Hepatocyte (in vitro differentiated cells): ENCODE measurements at regions not wholly inside any gene's neighbourhood (a gene's known extent, or its start where the extent isn't known, plus 50 kb on each side); places are given as distances from the start of the nearest gene placed in this dataset.

Experiments
- DNase-seq: peaks from one replicate; pipeline ENCODE4 v3.0.0-alpha.2; 2016; ENCODE audit warnings: low spot score
- H2AFZ ChIP-seq: fragments of 200-600 bp; sonication (generic); 2 replicates; pipeline ENCODE4 v1.6.0; 2016; ENCODE audit warnings: antibody characterized with exemption, mild to moderate bottlenecking
- H3K27ac ChIP-seq: fragments of 200-600 bp; sonication (generic); 2 replicates; pipeline ENCODE4 v1.5.1; 2016; ENCODE audit warnings: mild to moderate bottlenecking
- H3K27me3 ChIP-seq: fragments of 200-600 bp; sonication (generic); 2 replicates; pipeline ENCODE4 v1.6.1; 2016
- H3K36me3 ChIP-seq: fragments of 200-600 bp; sonication (generic); replicated peaks from 2 replicates; pipeline ENCODE4 v1.5.1; 2016; ENCODE audit warnings: low read depth; ENCODE audit not compliant: insufficient read depth
- H3K4me1 ChIP-seq: fragments of 200-600 bp; sonication (generic); 2 replicates; pipeline ENCODE4 v1.5.1; 2016; ENCODE audit warnings: mild to moderate bottlenecking, moderate library complexity; ENCODE audit not compliant: insufficient read depth
- H3K4me2 ChIP-seq: fragments of 200-600 bp; sonication (generic); 2 replicates; pipeline ENCODE4 v1.6.0; 2016
- H3K4me3 ChIP-seq: fragments of 200-600 bp; sonication (generic); 2 replicates; pipeline ENCODE4 v1.5.1; 2016; ENCODE audit warnings: mild to moderate bottlenecking
- H3K79me2 ChIP-seq: fragments of 200-600 bp; sonication (generic); 2 replicates; pipeline ENCODE4 v1.6.0; 2017; ENCODE audit warnings: mild to moderate bottlenecking
- H3K9me2 ChIP-seq: fragments of 200-600 bp; sonication (generic); replicated peaks from 2 replicates; pipeline ENCODE4 v1.6.0; 2017; ENCODE audit warnings: mild to moderate bottlenecking; ENCODE audit not compliant: insufficient read depth
- H3K9me3 ChIP-seq: fragments of 200-600 bp; sonication (generic); 2 replicates; pipeline ENCODE4 v1.5.1; 2016; ENCODE audit warnings: low read depth, mild to moderate bottlenecking
- H4K20me1 ChIP-seq: fragments of 200-600 bp; sonication (generic); 2 replicates; pipeline ENCODE4 v1.6.0; 2016; ENCODE audit warnings: mild to moderate bottlenecking; ENCODE audit not compliant: insufficient read depth, poor library complexity, severe bottlenecking
- EZH2 ChIP-seq: fragments of 200-600 bp; sonication (generic); IDR thresholded peaks from 2 replicates; pipeline ENCODE4 v1.6.1; 2016; ENCODE audit warnings: antibody characterized with exemption, mild to moderate bottlenecking, borderline replicate concordance
- EZH2phosphoT487 ChIP-seq: fragments of 200-600 bp; sonication (generic); IDR thresholded peaks from one replicate; pipeline ENCODE4 v1.6.1; 2018; ENCODE audit warnings: antibody characterized with exemption, mild to moderate bottlenecking, low read depth, moderate library complexity; ENCODE audit not compliant: unreplicated experiment, severe bottlenecking
- WGBS: methylation state at CpG from one replicate; pipeline ENCODE4 v1.1.6; 2016; ENCODE audit warnings: low lambda C conversion rate; ENCODE audit errors: missing lambda C conversion rate; 5-methylcytosine and 5-hydroxymethylcytosine counted together
- TF ChIP-seq, protein P1 (sequence below): fragments of 200-600 bp; sonication (generic); IDR thresholded peaks from 2 replicates; pipeline ENCODE4 v1.5.1; 2016; ENCODE audit warnings: antibody characterized with exemption, mild to moderate bottlenecking; ENCODE audit not compliant: poor library complexity

DNA sequence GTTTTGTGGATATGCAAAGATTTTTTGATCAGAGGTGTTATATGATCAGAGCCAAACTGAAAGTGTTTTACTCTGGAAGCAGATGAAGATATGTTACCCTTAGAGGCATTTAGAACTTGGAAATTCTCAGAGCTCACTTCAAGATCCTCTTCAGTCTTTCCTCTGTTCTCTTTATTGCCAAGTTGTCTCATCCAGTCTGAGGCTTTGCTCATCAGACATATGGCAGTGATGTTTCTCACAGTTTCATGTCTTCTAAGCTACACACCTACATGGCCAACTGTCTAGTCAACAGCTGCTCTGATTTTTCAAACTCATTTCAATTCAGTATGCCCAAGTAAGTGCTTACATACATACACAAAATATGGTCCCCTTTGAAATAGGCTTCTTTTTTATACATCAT is 1504.3 kb upstream of the PIK3C3 start:
- no peaks in the 10 kb centered on the region for H3K9me3 ChIP-seq
- TF ChIP-seq, protein P1, sequence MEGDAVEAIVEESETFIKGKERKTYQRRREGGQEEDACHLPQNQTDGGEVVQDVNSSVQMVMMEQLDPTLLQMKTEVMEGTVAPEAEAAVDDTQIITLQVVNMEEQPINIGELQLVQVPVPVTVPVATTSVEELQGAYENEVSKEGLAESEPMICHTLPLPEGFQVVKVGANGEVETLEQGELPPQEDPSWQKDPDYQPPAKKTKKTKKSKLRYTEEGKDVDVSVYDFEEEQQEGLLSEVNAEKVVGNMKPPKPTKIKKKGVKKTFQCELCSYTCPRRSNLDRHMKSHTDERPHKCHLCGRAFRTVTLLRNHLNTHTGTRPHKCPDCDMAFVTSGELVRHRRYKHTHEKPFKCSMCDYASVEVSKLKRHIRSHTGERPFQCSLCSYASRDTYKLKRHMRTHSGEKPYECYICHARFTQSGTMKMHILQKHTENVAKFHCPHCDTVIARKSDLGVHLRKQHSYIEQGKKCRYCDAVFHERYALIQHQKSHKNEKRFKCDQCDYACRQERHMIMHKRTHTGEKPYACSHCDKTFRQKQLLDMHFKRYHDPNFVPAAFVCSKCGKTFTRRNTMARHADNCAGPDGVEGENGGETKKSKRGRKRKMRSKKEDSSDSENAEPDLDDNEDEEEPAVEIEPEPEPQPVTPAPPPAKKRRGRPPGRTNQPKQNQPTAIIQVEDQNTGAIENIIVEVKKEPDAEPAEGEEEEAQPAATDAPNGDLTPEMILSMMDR, result no peak
- TF ChIP-seq EZH2phosphoT487, result no peak
- TF ChIP-seq EZH2, result no peak

DNA sequence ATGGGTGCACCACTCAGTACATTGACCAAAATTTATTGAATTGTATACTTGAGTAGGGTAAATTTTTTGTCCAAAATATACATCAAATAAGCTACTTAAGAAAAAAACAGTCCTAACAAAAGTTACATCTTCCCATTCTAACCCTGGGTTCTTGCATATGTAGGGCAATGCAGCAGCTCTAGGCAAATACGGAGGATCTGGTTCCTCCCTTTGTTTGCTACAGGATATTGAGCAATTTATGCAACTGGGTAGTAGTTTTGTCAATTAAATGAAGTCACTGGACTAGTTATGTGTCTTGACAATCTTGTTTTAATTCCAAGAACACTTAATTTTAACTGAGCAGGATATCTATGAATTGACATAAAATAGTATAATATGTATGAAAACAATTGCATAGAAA is 1507.2 kb upstream of the PIK3C3 start:
- Histone ChIP-seq H3K27me3 (no peaks in the 10 kb centered on the region), H3K9me2 (no peaks in the 10 kb centered on the region), H3K9me3 (no peaks in the 10 kb centered on the region), H4K20me1 (no peaks in the 10 kb centered on the region), H3K4me3 (no peak overlapping the region), H3K27ac (no peak overlapping the region), H3K36me3 (no peaks in the 10 kb centered on the region), H3K4me1 (no peaks in the 10 kb centered on the region), H3K79me2 (no peaks in the 10 kb centered on the region), H3K4me2 (no peak overlapping the region), H2AFZ (no peak overlapping the region)
- DNase-seq, result no peak
- WGBS, result 50% methylated on average over 1 of the region's 1 CpG
- TF ChIP-seq, protein P1, result no peak
- TF ChIP-seq EZH2phosphoT487 (no peak), EZH2 (no peak)

More for the DNA sequence above, 1504.3 kb upstream of the PIK3C3 start:
- DNase-seq, result no peak
- no peaks in the 10 kb centered on the region for H3K36me3 ChIP-seq
- H3K4me1 ChIP-seq, result no peaks in the 10 kb centered on the region
- no peaks in the 10 kb centered on the region for H4K20me1 ChIP-seq
- no peaks in the 10 kb centered on the region for H3K79me2 ChIP-seq
- H3K4me3 ChIP-seq, result no peak overlapping the region
- no peak overlapping the region for H2AFZ ChIP-seq
- no peaks in the 10 kb centered on the region for H3K27me3 ChIP-seq
- H3K9me2 ChIP-seq, result no peaks in the 10 kb centered on the region
- H3K27ac ChIP-seq, result no peak overlapping the region
- no peak overlapping the region for H3K4me2 ChIP-seq

DNA sequence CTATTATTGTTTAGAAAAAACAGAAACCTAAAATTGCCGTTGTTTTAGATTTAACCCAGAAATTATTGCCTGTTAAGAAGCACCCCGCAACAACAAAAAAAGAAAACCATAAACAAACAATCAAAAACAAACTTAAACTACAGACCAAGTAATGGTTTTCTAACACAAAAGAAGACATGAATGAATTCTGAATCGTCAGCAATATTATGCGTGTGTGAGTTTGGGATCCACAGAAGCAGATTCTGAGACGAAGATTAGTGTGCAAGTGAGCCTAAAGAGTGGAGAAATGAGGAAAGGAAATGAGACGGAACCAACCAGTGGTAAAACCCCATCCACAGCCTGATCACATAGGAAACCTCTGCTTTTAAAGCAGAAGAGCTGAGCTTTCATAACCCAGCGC is 1514.9 kb upstream of the PIK3C3 start:
- Histone ChIP-seq H3K4me2 (no peak overlapping the region), H3K9me2 (no peaks in the 10 kb centered on the region), H3K9me3 (no peaks in the 10 kb centered on the region), H3K27me3 (no peaks in the 10 kb centered on the region), H3K4me3 (no peak overlapping the region), H2AFZ (no peak overlapping the region), H3K4me1 (no peaks in the 10 kb centered on the region), H4K20me1 (no peaks in the 10 kb centered on the region), H3K27ac (no peak overlapping the region), H3K36me3 (no peaks in the 10 kb centered on the region), H3K79me2 (no peaks in the 10 kb centered on the region)
- 91% methylated on average over 7 of the region's 7 CpGs for WGBS
- DNase-seq, result no peak
- no peak for TF ChIP-seq EZH2
- no peak for TF ChIP-seq EZH2phosphoT487
- TF ChIP-seq, protein P1, result no peak

DNA sequence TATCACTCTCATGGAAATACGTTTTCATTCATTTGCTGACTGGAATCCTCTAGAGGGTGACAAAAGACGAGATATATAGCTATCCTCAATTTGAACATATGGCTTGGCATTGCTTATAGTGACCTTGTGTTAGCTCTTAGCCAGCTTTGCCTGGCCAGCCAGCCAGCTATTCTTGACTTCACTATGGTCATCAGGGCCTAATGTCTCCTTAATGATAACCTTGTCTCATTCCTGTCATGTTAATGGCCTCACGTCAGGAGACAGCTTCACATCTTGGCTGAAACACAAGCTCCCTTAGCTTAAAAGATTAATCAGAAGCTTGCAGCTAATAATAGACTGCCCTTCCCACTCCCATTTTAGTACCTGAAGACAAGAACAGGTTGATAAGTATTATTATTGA is 1517.5 kb upstream of the PIK3C3 start:
- no peak overlapping the region for H3K4me2 ChIP-seq
- no peak for DNase-seq
- TF ChIP-seq EZH2phosphoT487, result no peak
- TF ChIP-seq EZH2, result no peak
- TF ChIP-seq, protein P1, result no peak
- no peak overlapping the region for H3K4me3 ChIP-seq
- no peaks in the 10 kb centered on the region for H3K27me3 ChIP-seq
- WGBS, result 72% methylated on average over 3 of the region's 3 CpGs
- H3K4me1 ChIP-seq, result no peaks in the 10 kb centered on the region
- no peaks in the 10 kb centered on the region for H4K20me1 ChIP-seq
- no peaks in the 10 kb centered on the region for H3K36me3 ChIP-seq
- no peaks in the 10 kb centered on the region for H3K79me2 ChIP-seq
- H2AFZ ChIP-seq, result no peak overlapping the region
- no peaks in the 10 kb centered on the region for H3K9me3 ChIP-seq
- no peak overlapping the region for H3K27ac ChIP-seq
- no peaks in the 10 kb centered on the region for H3K9me2 ChIP-seq
